ENCODE measurements at regions not wholly inside any gene's neighbourhood (a gene's known extent, or its start where the extent isn't known, plus 50 kb on each side); places are given as distances from the start of the nearest gene placed in this dataset.

DNA sequence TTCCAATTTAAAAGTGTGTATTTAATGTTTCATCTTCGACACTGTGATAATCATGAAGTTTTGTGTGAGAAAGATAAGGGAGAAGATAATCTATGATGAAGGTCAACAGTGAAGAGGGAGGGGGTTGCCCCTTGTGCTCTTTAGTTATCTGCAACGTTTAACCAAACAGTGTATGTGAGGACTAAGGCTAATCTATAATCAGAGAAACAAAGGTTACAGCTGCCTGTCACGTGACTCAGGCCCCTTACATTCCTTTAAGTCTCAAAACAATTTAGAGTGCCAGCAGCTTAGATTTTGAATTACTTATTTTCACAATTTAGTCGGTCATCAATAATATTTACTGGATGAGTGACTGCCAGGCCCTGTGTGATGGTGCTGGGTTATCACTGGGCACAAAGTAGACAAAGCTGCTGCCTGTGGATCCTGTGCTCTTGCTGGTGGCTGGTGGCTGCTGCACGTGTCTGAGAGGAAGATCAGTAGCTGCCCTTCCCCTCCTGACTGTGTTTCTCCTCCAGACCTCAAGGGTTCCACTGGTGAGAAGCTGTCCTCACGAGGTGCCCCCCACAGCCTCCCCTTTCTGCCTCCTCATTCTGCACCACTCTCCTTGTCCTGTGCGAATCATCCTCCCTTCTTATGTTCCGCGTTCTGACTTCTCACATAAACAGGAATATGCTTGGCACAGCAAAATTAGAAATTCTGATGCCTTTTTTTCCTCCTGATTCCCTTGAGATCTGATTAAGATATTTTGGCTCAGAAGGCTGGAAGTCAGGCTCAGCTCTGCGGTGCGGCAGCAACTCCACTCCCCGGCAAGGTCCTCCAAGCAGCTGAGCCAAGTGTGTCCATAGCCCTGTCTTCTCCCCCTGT is 331.1 kb upstream of the B3GAT1 start:
- DNase-seq (ENCODE audit: low spot score), result no peak

DNA sequence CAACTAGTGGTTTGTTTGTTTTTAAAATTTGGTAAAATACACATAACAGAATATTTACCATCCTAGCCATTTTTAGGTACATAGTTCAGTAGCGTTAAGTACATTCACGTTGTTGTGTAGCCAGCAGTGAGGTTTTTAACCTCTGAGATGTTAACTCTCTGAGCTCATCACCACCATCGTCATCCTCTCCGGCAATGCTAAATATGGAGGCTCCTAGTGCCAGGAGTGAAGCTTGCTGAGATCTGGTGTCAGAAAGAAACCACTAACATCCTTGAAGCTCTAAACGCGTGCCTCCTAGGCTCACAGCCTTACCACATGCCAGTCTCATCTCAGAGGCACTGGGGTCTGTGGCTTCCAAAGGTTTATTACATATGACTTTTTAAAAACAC is 330.2 kb upstream of the B3GAT1 start:
- no peak for DNase-seq (ENCODE audit: low spot score)

- DNase-seq (ENCODE audit: low spot score), result no peak
These were observed 329.6 kb upstream of the B3GAT1 start for GRCh38 chr11:134741453-134742223.

GRCh38 chr11:134740590-134741261 is 328.7 kb upstream of the B3GAT1 start:
- DNase-seq (ENCODE audit: low spot score), result no peak

GRCh38 chr11:134739136-134739535 is 327.1 kb upstream of the B3GAT1 start:
- no peak for DNase-seq (ENCODE audit: low spot score)

GRCh38 chr11:134738581-134738980 is 326.5 kb upstream of the B3GAT1 start:
- DNase-seq (ENCODE audit: low spot score), result no peak

DNA sequence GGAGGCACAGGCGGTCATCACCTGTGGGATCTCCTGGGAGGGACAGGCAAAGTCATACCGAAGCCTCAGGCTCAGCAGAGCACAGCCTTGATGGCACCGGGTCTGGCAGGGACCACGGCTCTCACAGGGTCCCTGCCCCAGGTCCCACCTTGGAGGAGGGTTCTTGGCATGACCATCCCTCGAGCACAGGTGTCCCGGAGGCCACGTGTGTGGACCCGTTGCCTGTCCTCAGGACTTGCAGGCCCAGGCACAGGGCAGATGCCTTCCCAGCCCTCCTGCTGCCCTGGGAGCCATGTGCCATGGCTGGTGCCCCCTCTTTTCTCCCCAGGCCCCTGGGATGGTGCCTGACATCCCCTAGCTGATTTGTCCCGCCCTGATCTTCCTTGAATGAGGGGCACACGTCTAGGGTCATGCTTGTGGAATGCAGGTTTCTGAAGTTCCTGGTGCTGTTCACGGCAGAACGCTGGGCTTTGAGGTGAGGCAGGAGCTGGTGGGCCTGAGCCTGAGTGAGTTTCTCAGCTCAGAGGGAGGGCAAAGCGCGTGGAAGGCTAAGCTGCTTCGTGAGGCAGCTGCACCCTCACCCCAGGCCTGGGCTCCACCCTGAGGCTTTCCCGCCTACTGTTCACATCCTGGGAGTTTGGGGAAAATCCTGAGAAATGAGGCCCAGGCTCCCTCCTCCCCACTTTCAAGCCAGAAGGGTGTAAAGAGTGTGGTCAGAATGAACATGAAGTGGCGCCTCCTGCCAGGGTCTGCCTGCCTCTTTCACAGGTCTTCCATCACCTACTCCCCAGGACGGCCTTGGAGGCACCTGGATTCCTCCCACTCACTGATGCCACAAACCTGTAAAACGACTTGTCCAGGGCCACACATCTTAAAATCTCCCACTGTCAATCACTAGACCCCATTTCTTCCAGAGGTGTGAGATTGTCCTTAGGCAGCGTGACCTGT is 325.8 kb upstream of the B3GAT1 start:
- DNase-seq (ENCODE audit: low spot score), result no peak

DNA sequence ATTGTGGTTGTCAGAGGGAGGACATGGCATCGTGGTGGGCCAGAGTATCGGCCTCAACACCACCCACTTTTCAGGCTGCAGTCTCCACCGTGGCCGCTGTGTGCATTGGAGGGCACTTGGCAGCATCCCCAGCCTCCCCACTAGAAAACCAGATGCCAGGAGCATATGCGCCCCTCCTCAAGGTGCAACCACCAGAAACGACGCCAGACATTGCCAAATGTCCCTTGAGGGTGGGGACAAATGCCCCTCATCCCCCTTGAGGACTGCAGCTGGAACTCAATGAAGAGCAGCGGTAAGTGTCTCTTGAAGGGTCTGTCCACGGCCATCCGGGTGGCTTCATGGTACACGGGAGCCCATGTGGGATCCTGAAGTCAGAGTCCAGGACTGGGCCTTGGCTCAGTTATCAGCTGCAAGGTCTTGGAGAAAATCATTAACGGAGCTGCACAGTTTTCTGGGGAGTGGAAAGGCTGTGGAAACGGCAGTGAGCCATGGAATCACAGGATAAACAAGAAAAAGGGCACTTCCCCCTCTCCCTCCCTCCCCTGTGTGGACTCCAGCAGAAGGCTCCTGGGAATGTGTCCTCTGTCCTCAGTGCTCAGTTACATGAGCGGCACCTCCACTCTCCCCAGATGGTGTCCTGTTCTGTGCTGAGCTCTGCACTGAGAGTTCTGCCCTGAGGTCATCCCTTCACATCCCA is 324.4 kb upstream of the B3GAT1 start:
- no peak for DNase-seq (ENCODE audit: low spot score)

GRCh38 chr11:134734894-134735293 is 322.9 kb upstream of the B3GAT1 start:
- DNase-seq (ENCODE audit: low spot score), result no peak

DNA sequence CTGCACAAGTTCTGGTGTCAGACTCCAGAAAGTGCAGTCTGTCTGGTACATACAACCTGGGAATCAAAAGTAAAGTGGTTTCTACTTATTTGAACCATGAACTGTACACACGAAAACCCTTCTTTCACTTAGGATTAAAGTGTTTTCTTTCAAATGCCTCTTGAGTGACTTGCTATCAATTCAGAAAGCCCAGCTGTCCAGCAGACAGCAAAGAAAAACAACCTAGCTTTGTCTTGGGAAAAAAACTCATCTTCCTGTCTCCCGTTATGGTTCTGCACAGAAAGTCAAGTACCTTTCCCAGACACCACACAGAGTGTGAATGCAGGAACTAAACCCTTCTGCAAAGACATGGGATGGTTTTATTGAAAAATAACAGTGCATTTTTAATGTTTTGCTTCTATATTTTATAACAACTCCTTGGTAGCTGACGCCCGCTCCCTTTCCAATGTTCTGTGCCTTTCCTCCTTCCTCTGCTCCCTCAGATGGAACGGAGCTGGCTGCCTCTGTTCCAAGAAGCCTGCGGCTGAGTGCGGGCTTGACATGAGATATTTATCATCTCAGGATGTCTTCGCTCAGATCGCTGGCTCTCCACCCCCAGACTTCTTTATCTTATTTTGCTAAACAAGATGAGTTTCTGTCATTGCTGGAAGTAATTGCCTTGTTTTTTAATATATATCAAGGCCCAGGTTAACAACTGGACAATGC is 322.3 kb upstream of the B3GAT1 start:
- DNase-seq (ENCODE audit: low spot score), result no peak

DNA sequence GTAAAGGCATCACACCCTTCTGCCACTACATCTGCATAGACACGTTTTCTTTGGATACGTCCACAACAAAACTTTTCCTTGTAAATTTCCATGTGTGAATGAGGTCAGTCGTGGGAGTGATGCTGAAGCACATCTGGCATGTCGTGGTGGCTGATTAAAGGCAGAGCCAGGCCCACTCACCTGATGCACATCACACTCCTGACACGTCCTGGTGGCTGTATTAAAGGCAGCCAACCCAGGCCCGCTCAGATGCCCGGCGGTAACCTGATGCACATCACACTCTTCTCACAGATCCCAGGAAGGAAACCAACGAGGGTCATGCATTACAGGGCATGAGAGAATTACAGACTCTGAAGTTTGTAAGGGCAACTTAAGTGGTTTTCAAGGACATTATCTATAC is 321.6 kb upstream of the B3GAT1 start:
- DNase-seq (ENCODE audit: low spot score), result no peak

GRCh38 chr11:134731213-134731961 is 319.3 kb upstream of the B3GAT1 start:
- DNase-seq (ENCODE audit: low spot score), result no peak

DNA sequence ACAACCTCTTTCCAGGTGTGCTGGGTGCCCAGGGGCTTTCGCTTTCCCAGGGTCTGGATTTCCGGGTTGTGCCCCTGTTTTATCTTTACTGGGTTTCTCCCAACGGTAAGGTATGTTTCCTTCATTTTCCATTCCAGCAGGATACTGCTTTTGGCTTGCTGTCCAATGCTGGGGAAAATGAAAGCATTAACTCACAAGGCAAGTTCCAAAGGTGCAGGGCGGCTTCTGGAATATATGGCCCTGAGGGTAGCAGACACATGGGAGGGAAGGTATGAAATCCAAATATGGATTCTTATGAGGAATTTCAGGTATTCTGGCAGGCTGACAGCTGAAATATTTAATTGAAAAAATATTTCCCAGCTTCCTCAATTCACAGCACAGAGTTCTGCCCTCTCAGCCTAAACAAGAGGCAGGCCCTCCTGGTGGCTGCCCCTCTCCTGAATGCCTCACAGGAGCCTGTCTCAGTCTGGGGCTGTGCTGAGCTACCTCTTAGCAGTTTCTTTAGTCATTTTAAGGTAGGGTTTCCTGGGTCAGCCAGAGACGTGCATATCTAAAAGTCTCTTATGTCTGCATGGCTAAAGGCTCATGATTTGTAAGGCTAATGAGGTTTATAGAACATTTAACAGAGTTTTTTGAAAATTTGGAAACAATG is 318.6 kb upstream of the B3GAT1 start:
- DNase-seq (ENCODE audit: low spot score), result no peak

DNA sequence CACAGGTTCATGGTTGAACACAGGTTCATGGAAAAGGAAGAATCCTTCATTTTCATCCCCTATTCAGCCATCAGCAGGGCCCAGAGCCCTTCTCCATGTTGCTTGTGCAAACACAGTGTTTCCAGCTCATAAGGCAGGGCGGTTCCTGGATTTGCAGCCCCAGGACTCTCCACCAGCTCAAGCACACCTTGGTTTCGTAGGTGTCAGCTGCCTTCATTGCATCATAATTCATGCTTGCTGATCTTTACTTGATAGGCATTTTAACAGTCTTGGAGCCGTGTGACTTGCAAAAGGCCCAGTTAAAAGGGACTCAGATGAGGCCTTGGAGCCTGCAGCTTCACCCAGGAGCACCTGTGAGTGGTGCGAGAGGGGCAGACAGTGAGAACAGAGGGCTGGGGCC is 318.1 kb upstream of the B3GAT1 start:
- DNase-seq (ENCODE audit: low spot score), result no peak

DNA sequence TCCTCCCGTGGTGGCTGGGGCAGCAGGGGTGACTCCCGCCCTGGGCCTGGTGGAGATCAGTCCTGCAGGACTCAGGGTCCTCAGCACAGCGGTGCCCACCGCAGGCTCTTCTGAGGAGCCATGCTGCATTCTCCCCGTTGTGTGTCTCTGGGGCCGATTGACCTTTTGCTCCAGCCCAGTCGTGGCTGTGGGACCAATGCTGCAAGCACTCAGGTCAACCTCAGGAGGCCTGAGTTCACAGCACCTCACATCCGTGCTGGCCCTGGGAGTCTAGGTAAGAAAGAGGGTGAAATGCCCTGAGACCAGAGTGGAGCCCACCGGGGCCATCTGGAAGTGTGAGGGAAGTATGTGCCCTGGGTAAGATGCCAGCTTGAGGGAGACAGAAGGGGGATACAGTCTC is 316.1 kb upstream of the B3GAT1 start:
- DNase-seq (ENCODE audit: low spot score), result no peak

- DNase-seq (ENCODE audit: low spot score), result no peak
These were observed 315.6 kb upstream of the B3GAT1 start for GRCh38 chr11:134727636-134728035.

GRCh38 chr11:134727204-134727603 is 315.2 kb upstream of the B3GAT1 start:
- DNase-seq (ENCODE audit: low spot score), result no peak

GRCh38 chr11:134725716-134726639 is 313.9 kb upstream of the B3GAT1 start:
- no peak for DNase-seq (ENCODE audit: low spot score)
